GM18870 (cell line): ENCODE measurements at regions not wholly inside any gene's neighbourhood (a gene's known extent, or its start where the extent isn't known, plus 50 kb on each side); places are given as distances from the start of the nearest gene placed in this dataset.
"Not testable (repeated sequence)": the region's sequence is repeated elsewhere in the genome, so short reads cannot be mapped to it uniquely, and the experiment has no call there.

ENCODE experiments used
- ATAC-seq: cut with Tn5 transposase; IDR thresholded peaks from one replicate; pipeline ENCODE4 v1.9.1; 2021; ENCODE audit warnings: moderate library complexity; ENCODE audit not compliant: unreplicated experiment

DNA sequence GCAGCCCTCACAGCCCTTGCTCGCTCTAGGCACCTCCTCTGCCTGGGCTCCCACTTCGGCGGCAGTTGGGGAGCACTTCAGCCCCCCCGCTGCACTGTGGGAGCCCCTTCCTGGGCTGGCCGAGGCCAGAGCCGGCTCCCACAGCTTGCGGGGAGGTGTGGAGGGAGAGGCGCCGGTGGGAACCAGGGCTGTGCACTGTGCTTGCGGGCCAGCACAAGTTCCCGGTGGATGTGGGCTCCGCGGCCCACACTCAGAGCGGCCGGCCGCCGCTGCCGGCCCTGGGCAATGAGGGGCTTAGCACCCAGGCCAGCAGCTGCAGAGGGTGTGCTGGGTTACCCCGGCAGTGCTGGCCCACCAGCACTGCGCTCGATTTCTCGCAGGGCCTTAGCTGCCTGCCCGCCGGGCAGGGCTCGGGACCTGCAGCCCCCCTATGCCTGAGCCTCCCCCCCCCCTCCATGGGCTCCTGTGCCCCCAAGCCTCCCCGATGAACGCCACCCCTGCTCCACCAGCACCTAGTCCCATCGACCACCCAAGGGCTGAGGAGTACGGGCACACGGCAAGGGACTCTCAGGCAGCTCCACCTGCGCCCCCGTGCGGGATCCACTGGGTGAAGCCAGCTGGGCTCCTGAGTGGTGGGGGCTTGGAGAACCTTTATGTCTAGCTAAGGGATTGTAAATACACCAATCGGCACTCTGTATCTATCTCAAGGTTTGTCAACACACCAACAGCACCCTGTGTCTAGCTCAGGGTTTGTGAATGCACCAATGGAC is 224.8 kb downstream of the ZNF608 start:
- no peak for ATAC-seq

DNA sequence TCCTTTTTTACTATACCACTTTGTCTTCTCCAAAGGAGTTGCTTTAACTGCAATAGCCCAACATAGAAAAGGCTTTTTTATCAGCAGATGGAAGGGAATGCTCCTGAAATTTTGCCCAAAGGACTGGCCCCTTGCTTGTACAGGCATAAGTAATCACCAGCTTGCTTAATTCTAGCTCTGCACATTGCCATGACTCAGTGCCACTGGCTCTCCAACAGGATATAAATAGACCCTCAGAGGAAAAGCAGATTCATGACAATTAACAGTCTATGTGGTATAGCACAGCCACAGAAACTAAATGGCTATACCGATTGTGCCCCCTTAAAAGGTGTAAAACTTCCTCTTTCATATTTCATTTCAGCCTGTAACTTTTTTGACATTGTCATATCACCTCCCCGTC is 227.0 kb downstream of the ZNF608 start:
- ATAC-seq, result peak; percentile 94

DNA sequence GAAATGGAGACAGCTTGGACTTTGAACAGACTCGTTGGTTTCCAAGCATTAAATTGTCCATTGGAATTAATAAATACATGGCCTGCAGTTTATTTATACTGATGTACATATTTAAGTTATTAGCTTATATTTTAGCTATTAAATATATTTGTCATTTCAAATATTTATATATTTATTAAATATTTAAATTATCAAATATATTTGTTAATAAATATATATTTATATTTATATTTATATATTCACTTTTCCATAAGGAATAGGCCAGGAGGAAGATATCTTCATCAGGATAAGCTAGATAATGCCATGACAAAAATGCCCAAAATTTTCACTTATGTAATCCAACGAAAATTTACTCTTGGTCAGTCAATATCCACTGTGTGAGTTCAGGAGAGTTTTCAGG is 229.9 kb downstream of the ZNF608 start:
- no peak for ATAC-seq

DNA sequence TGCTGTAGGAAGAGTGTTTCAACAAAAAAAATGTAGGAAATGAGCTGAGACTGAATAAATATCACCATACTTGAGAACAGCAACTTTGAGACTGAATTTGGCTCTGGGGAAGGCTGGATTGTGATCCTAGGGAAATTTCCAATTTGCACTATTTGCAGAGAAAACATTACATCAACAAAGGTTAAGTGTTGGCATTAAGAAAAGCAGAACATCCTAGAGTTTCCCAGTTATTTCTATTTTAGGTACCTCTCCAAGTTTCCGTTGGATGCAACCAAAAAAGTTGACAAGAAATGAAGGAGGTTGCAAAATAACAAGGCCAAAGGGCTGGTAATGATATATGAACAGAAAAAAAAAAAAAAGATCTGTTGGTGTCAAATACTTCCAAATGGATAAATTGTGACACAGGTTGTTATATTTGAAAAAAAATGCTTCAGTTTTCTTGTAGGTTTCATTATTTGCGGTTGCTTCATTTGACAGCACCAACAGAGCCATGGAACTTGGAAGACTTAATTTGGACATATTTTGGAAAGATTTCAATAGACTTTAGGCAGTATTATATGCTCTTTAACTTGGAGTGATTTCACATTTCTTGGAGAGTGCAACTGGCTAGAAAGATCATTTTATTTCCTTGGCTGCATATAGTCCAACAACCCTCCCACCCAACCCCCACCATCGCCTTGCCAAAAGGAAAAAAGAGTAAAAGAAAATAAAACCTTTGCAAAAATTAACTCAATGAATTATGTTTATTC is 230.8 kb downstream of the ZNF608 start:
- ATAC-seq, result no peak

DNA sequence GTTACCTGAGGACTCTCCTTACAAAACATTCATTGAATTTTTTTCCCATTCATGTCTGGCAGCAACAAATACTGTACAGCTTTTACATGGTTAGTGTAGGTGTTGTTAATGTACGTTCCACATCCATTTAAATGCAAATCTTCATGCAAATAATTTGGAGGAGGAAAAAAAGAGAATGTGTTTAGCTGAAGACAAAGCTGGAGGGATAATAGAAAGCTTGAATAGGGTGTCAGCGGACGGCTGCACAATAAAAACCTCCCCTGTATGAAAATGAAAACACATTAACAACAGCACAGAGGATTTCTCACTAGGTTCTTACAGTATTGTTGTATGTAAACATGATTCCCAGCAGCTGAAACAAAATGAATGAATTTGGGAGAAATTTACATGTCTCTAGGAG is 231.5 kb downstream of the ZNF608 start:
- ATAC-seq, result no peak

DNA sequence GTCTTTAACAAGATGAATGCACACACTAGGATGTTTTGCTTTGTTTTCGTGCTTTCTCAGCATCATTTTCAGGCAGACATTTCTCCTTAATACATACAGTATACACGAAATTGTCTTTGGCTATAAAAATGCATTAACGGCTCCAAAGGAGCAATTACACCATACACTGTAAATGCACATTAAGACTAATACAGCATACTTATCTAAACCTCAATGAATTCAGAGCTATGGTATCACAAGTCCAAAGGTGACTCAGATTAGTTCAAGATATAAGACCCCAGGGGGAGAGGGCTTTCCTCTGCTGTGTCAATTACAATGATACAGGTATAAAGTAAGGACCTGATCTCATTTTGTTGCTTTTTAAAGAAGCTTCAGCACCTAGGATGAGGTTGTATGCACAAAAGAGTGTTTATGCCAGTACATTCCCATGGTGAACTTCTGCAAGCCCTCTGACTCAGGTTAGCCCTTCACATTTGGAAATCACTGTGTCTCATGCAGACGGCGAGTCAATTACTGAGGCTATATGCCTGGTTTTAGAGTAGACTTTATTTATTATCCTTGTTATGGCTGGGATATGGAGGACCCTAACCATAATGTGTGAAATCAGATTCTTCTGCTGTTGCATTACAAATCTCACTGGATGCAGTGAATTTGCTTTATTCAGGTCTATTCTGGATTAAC is 233.3 kb downstream of the ZNF608 start:
- ATAC-seq, result no peak

DNA sequence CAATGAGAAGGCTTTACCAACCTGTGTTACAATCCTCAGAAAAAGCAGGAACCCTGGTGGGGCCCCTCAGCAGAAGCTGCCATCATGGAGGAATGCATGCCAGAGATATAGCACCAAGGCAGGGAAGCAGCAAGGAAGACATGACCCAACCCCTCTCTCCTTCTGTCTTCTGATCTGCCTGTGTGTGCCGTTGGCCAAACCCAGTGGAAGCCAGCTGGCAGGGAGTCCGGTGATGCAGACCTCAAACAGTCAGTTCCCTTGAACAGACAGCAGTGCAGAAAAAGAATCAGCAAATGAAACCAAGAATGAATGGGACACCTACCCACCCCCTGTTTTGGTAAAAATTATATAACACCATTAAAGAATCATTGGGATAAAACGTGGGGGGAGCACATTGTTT is 234.2 kb downstream of the ZNF608 start:
- ATAC-seq, result no peak

DNA sequence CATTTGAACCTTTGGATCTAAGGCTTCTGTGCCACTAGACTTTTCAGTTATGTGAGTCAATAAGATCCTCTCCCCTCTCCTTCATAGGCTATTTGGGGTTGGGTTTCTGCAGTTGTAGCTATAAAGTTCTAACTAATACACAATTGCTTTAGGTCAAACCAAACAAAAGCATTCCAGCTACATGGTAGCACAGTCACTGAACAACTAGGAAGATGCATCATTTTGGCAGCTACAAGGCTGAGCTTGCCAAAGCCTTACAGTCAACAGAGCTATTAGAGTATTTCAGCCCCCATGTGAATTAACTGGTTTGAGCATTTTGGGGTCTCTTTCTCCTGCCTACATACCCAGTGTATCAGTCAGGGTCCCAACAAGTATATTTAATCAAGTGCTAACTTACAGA is 234.6 kb downstream of the ZNF608 start:
- ATAC-seq, result no peak

DNA sequence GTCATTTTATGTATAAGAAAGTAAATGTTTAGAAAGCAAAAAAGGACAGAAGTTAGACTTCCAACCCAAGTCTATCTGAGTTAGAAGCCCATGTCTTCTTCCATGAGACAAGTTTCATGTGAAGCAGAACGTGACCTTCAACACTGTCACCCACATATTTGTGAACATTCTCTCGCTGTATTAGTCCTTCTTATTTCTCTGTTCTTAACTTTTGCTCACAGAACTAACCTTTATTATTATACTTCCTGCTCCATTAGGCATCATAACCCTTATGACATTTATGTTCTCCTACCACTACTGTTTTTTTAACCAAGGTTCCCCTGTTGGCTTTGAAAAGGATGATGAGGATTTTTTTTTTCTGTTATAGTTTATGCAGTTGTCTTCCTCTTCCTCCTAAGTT is 238.8 kb downstream of the ZNF608 start:
- no peak for ATAC-seq

DNA sequence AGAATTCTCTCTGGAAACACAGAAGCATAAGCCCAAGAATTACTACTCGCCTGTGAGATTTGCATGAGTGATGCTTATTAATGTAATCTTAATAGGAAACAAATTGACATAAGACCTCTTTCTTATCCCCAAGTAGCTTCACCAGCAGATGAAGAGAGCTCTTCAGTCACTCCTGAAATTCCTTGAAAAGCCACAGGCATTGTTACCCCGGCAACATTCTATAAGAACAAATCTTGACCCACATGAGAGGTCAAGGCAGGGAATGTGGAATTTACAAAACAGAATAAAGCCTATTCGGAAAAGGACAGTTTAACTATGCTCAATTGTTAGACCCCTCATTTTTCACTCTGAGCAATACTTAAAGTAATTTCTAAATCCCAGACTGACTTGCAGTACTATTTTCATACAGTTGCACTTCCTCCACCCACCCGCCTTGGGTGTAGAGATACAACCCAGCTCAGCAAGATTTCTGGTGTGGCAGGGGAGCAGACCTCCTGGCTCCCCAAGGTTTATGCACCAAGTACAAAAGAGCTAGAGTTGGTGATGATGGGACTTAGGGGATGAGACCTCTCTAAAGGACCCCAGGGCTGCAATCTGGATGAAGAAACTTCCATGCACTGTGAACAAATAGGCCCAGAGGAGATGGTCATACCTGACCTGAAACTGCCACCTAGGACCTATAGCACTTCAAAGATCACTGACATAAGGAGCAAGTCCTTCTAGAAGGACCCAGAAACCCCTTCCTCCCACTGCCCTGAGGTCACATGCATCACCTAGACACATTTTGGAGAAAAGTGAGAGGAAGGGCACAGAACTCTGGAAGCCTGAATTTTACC is 242.1 kb downstream of the ZNF608 start:
- ATAC-seq, result peak; percentile 97

DNA sequence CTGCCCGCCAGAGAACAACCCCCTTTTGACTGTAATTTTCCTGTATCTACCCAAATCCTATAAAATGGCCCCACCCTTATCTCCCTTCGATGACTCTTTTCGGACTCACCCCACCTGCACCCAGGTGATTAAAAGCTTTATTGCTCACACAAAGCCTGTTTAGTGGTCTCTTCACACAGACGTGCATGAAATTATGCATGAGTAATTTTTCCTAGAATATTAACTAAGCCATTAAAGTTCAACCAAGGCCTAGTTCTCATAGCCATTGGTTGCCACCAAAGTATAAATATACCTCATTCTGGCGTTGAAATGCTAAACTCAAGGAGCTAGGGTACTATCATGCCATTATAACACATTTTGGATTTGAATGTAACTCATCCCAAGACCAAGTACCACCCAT is 243.9 kb downstream of the ZNF608 start:
- no peak for ATAC-seq

DNA sequence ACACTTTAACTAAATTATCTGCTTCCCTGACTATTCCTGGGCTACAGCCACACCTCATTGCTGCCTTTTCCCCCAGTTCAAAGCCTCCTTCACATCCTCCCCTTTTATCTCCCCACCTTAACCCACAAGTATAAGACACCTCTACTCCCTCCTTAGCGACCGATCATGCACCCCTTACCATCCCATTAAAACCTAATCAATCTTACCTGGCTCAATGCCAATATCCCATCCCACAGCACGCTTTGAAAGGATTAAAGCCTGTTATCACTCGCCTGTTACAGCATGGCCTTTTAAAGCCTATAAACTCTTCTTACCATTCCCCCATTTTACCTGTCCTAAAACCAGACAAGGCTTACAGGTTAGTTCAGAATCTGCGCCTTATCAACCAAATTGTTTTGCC is 246.6 kb downstream of the ZNF608 start:
- ATAC-seq, result not testable (repeated sequence)

DNA sequence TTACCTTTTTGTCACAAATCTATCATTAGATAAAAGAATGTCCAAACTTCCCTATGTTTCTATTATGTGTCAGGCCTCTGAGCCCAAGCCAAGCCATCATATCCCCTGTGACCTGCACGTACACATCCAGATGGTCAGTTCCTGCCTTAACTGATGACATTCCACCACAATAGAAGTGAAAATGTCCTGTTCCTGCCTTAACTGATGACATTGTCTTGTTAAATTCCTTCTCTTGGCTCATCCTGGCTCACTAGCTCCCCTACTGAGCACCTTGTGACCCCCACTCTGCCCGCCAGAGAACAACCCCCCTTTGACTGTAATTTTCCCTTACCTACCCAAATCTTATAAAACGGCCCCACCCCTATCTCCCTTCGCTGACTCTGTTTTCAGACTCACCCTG is 249.5 kb downstream of the ZNF608 start:
- ATAC-seq, result not testable (repeated sequence)

DNA sequence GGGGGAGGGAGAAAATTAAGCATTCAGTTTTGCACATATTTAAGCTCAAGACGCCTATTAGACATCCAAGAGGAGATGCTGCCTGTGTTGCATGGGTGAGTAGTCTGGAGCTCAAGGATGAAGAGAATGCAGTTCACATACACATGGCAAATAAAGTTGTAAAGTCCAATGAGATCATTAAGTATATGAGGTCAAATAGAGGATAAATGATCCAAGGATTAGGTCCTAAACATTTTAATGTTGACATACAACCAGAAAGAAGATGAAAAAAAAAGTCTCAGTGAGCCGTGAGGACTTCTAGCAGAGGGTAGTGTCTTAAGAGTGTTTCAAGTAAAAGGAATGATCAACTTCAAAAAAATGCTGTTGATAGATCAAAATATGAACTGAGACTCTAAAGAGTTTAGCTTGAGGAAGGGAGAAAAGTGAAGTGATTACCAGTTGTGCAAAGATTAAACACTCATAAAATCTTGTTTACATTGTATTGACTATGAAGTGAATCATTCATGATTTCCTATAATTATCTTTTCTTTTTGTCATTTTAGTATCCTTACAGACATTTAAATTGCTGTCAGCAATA is 251.8 kb downstream of the ZNF608 start:
- ATAC-seq, result no peak

DNA sequence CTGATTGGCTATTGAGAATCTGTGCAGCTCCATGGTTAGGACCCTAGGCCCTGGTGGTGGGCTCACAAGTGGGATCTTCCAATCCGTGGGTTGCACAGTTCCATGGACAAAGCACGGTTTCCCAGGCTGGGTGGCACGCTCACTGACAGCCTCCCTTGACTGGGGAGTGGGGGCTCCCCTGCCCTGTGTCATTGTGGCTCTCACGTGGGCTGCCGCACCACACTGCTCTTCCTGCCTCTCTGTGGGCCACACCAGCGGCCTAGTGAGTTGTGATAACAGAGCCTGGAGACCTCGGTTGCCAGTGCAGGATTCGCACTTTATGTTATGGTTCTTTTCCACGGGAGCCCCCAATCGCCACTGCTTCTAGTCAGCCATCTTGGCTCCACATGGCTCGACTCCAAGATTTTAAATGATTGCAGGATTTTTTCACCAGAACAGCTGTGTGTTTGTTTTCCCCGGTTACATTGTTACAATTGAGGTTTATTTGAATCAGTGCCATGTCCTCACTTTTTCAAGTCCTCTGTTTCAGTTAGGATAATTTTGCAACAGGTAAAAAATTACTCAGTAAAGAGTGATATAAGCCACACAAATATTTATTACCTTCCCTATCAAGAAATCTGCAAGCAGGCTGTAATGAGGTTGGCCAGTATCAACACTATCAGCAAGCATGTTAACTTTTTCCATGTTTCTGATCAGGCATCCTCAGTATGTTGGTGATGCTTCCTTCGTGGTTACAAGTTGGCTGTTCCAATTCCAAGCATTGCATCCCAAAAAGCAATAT is 253.8 kb downstream of the ZNF608 start:
- ATAC-seq, result no peak

DNA sequence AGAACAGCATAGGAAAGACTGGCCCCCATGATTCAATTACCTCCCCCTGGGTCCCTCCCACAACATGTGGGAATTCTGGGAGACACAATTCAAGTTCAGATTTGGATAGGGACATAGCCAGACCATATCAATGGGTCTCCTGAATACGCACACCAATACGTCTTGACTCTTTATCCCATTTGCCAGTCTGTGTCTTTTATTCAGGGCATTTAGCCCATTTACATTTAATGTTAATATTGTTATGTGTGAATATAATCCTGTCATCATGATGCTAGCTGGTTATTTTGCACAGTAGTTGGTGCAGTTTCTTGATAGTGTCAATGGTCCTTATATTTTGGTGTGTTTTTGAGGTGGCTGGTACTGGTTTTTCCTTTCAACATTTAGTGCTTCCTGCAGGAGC is 256.1 kb downstream of the ZNF608 start:
- ATAC-seq, result not testable (repeated sequence)

DNA sequence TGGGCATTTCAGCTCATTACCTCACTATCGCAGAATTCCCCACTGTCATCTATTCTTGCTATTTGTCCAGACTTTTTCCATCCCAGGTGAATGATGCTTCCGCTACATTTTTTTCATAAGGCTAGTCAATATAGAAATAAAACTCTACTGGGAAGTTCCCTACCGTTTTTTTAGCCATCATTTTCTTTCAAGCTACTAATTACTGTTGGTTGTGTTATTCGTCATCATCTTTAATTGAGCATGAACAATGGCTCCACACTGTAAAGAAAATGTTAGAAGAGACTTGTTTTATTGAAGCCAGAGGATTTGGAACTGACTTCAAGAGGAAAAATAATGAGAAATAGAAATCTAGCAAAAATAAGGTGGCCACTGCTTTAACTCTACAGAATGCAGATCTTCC is 265.0 kb downstream of the ZNF608 start:
- no peak for ATAC-seq

DNA sequence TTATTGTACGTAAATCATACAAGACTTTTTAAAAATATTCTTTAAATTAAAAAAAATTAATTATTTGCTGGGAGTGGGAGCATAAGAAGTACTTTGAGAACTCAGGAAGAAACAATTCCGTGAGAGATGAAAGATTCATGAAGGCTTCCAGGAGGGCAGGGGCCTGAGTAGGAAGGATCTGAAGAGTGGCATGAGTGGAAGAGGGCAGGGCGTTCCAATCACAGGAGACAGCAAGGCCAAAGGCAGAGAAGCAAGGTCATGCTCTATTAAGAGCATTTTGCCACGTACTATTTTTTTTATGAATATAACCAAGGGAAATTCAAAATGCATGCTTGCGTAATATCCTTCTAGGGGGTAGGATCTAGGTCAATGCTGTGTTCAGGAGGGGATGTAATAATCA is 265.5 kb downstream of the ZNF608 start:
- ATAC-seq, result no peak

DNA sequence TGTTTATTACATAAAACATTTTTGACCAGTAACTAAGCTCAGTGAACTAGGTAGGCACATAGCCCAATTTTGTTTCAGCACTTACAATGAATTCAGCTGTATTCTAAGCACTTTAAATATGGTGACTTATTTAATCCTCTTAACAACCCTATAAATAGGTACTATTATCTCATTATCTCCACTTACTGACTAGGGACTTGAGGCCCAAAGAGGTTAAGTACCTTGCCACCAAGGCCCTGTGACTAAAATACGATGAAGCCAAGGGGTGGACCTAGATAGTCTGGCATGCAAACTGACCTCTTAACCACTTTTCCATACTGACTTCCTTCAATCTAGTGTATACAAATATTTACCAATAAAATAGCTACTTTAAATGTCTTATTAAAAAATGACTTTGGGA is 266.4 kb downstream of the ZNF608 start:
- no peak for ATAC-seq

DNA sequence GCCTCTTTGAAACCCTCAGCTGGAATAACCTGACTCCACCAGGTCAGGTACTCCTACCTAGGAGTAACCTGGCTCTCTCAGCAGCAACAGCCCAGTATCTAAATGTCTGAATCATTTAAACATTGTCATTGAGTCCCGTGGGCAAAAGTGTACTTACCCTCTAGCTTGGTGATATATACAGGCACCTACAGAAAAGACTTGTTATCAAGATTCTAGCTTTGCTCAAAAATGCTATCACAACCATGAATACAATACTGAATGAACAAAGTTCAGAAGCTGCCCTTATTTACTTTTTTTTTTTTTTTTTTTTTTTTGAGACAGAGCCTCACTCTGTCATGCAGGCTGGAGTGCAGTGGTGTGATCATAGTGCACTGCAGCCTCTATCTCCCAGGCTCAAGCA is 268.2 kb downstream of the ZNF608 start:
- no peak for ATAC-seq
